Neuronal stem cell (in vitro differentiated cells): ENCODE measurements at regions not wholly inside any gene's neighbourhood (a gene's known extent, or its start where the extent isn't known, plus 50 kb on each side); places are given as distances from the start of the nearest gene placed in this dataset.
"Not testable (repeated sequence)": the region's sequence is repeated elsewhere in the genome, so short reads cannot be mapped to it uniquely, and the experiment has no call there.

Experiments used
- DNase-seq: peaks from one replicate; pipeline ENCODE4 v3.0.0-alpha.2; 2013; ENCODE audit warnings: low spot score
- H2AFZ ChIP-seq: one replicate; pipeline ENCODE4 v1.6.1; 2013; ENCODE audit warnings: mild to moderate bottlenecking, low read length, inconsistent platforms
- H2AK5ac ChIP-seq: 2 replicates; pipeline ENCODE4 v1.6.1; 2013; ENCODE audit warnings: low read depth, mild to moderate bottlenecking, inconsistent platforms, low read length, moderate library complexity, mixed read lengths
- H2BK120ac ChIP-seq: 2 replicates; pipeline ENCODE4 v1.6.1; 2013; ENCODE audit warnings: low read depth, mild to moderate bottlenecking, inconsistent platforms, low read length, moderate library complexity, mixed read lengths
- H2BK12ac ChIP-seq: one replicate; pipeline ENCODE4 v1.6.1; 2013; ENCODE audit warnings: low read length, inconsistent platforms
- H2BK15ac ChIP-seq: 2 replicates; pipeline ENCODE4 v1.6.1; 2013; ENCODE audit warnings: mild to moderate bottlenecking, low read length, inconsistent platforms, mixed read lengths
- H2BK5ac ChIP-seq: one replicate; pipeline ENCODE4 v1.6.1; 2013; ENCODE audit warnings: inconsistent platforms, mild to moderate bottlenecking, low read length, moderate library complexity
- H3K14ac ChIP-seq: one replicate; pipeline ENCODE4 v1.6.1; 2013; ENCODE audit warnings: low read length, inconsistent platforms
- H3K18ac ChIP-seq: 2 replicates; pipeline ENCODE4 v1.6.1; 2013; ENCODE audit warnings: low read length, inconsistent platforms
- H3K23ac ChIP-seq: 2 replicates; pipeline ENCODE4 v1.6.1; 2013; ENCODE audit warnings: low read depth, mild to moderate bottlenecking, mixed read lengths, low read length, inconsistent platforms; ENCODE audit not compliant: poor library complexity
- H3K27ac ChIP-seq: replicated peaks from 3 replicates; pipeline ENCODE4 v1.5.1; 2013; ENCODE audit warnings: low read length, inconsistent platforms
- H3K27me3 ChIP-seq, 3 experiments: 2 replicates each; pipeline ENCODE4 v1.6.1; 2013; ENCODE audit warnings: low read length in 3 of 3, mild to moderate bottlenecking in 2 of 3, inconsistent platforms in 1 of 3, low read depth in 1 of 3, mixed read lengths in 1 of 3, moderate library complexity in 1 of 3; ENCODE audit not compliant: control insufficient read depth in 3 of 3, insufficient read depth in 3 of 3
- H3K36me3 ChIP-seq, 2 donors: replicated peaks in 1 of 2; 2 replicates each; pipeline ENCODE4 v1.6.1; 2013; ENCODE audit warnings: low read length in 2 of 2; ENCODE audit not compliant: control insufficient read depth in 2 of 2, insufficient read depth in 2 of 2
- H3K4ac ChIP-seq: 2 replicates; pipeline ENCODE4 v1.6.1; 2013; ENCODE audit warnings: inconsistent platforms, mild to moderate bottlenecking, low read length, moderate library complexity
- H3K4me1 ChIP-seq, 2 donors: 1 replicate in 1 of 2; 2 replicates in 1 of 2; pipeline ENCODE4 v1.6.1; 2013; ENCODE audit warnings: low read length in 2 of 2, low read depth in 1 of 2; ENCODE audit not compliant: control insufficient read depth in 2 of 2, insufficient read depth in 1 of 2
- H3K4me2 ChIP-seq: one replicate; pipeline ENCODE4 v1.6.1; 2013; ENCODE audit warnings: mild to moderate bottlenecking, low read length, inconsistent platforms; ENCODE audit not compliant: insufficient read depth, poor library complexity, severe bottlenecking
- H3K4me3 ChIP-seq, 2 donors: 2 replicates each; pipeline ENCODE4 v1.5.1; 2013; ENCODE audit warnings: low read length in 2 of 2, mild to moderate bottlenecking in 2 of 2, inconsistent platforms in 1 of 2, moderate library complexity in 1 of 2
- H3K79me1 ChIP-seq: one replicate; pipeline ENCODE4 v1.6.1; 2013; ENCODE audit warnings: low read depth, mild to moderate bottlenecking, inconsistent platforms, low read length, moderate library complexity
- H3K9ac ChIP-seq: one replicate; pipeline ENCODE4 v1.6.1; 2013; ENCODE audit warnings: mild to moderate bottlenecking, low read depth, low read length, inconsistent platforms; ENCODE audit not compliant: poor library complexity
- H3K9me3 ChIP-seq, 2 donors: replicated peaks in 1 of 2; 2 replicates each; pipeline versions ENCODE3 to v1.6.1; 2013; ENCODE audit warnings: low read length in 2 of 2, mild to moderate bottlenecking in 2 of 2, inconsistent platforms in 1 of 2, low read depth in 1 of 2, mixed read lengths in 1 of 2, moderate library complexity in 1 of 2; ENCODE audit not compliant: control insufficient read depth in 2 of 2, insufficient read depth in 1 of 2
- H4K8ac ChIP-seq: one replicate; pipeline ENCODE4 v1.6.1; 2013; ENCODE audit warnings: low read depth, mild to moderate bottlenecking, inconsistent platforms, low read length, moderate library complexity
- H4K91ac ChIP-seq: one replicate; pipeline ENCODE4 v1.6.1; 2013; ENCODE audit warnings: low read length, low read depth, mild to moderate bottlenecking, inconsistent platforms; ENCODE audit not compliant: poor library complexity
- WGBS, 2 donors: extraction: QIAGEN DNeasy Blood & Tissue Kit; methylation state at CpG; one replicate each; pipeline ENCODE4 v1.1.7; 2013; ENCODE audit warnings: missing lambda C conversion rate in 2 of 2, mixed read lengths in 1 of 2; ENCODE audit not compliant: insufficient read length in 2 of 2, insufficient replicate concordance in 1 of 2; ENCODE audit errors: extremely low coverage in 2 of 2; 5-methylcytosine and 5-hydroxymethylcytosine counted together

- Histone ChIP-seq H3K36me3 (no peaks in the 10 kb centered on the region), H3K4me3 (no peak overlapping the region), H3K4me1 (peaks cover 0 to 6% of the 10 kb centered on the region in 2 donors), H3K23ac (no peak overlapping the region), H3K27me3 (no peaks in the 10 kb centered on the region), H3K27ac (no peak overlapping the region), H3K9ac (no peak overlapping the region), H4K8ac (no peak overlapping the region), H2BK15ac (no peak overlapping the region), H2BK12ac (no peak overlapping the region), H3K18ac (no peak overlapping the region), H4K91ac (no peak overlapping the region), H3K9me3 (no peaks in the 10 kb centered on the region), H3K4me2 (no peak overlapping the region), H2AK5ac (no peak overlapping the region), H2BK120ac (no peak overlapping the region), H2BK5ac (no peak overlapping the region), H2AFZ (no peak overlapping the region), H3K4ac (no peak overlapping the region), H3K14ac (no peak overlapping the region), H3K79me1 (no peaks in the 10 kb centered on the region)
- DNase-seq: no peak
- no CpG with 5 or more reads among the region's 6 CpGs for WGBS, 2 donors
These were observed 110.9 kb upstream of the BMPER start for GRCh38 chr7:33794419-33794818.

GRCh38 chr7:33794959-33795358 is 110.4 kb upstream of the BMPER start:
- Histone ChIP-seq H2BK15ac (no peak overlapping the region), H4K91ac (no peak overlapping the region), H3K9ac (no peak overlapping the region), H3K9me3 (no peaks in the 10 kb centered on the region), H3K79me1 (no peaks in the 10 kb centered on the region), H3K14ac (no peak overlapping the region), H3K36me3 (no peaks in the 10 kb centered on the region), H2BK120ac (no peak overlapping the region), H3K4me3 (no peak overlapping the region), H4K8ac (no peak overlapping the region), H3K27ac (no peak overlapping the region), H2BK5ac (no peak overlapping the region), H3K4me2 (no peak overlapping the region), H2AK5ac (no peak overlapping the region), H3K27me3 (no peaks in the 10 kb centered on the region), H3K18ac (no peak overlapping the region), H3K4ac (no peak overlapping the region), H3K4me1 (peaks cover 0 to 6% of the 10 kb centered on the region in 2 donors), H2AFZ (no peak overlapping the region), H3K23ac (no peak overlapping the region), H2BK12ac (no peak overlapping the region)
- no peak for DNase-seq
- WGBS, 2 donors: no CpG with 5 or more reads among the region's 6 CpGs

GRCh38 chr7:33796538-33796937 is 108.8 kb upstream of the BMPER start:
- Histone ChIP-seq H3K27ac (no peak overlapping the region), H3K23ac (no peak overlapping the region), H3K14ac (no peak overlapping the region), H3K36me3 (no peaks in the 10 kb centered on the region), H3K27me3 (no peaks in the 10 kb centered on the region), H4K8ac (no peak overlapping the region), H3K79me1 (no peaks in the 10 kb centered on the region), H3K4me3 (no peak overlapping the region), H3K18ac (no peak overlapping the region), H2BK15ac (no peak overlapping the region), H2AFZ (no peak overlapping the region), H2BK120ac (no peak overlapping the region), H3K9ac (no peak overlapping the region), H3K9me3 (no peaks in the 10 kb centered on the region), H2BK5ac (no peak overlapping the region), H3K4me2 (no peak overlapping the region), H4K91ac (no peak overlapping the region), H3K4ac (no peak overlapping the region), H2BK12ac (no peak overlapping the region), H2AK5ac (no peak overlapping the region), H3K4me1 (no peaks in the 10 kb centered on the region)
- DNase-seq: no peak
- WGBS, 2 donors: no CpG with 5 or more reads among the region's 1 CpG

- H2BK120ac ChIP-seq, H3K27me3 ChIP-seq, H2BK5ac ChIP-seq, H3K14ac ChIP-seq, H4K8ac ChIP-seq, H3K4me2 ChIP-seq, H3K18ac ChIP-seq, H4K91ac ChIP-seq, DNase-seq, H2BK12ac ChIP-seq, H2AFZ ChIP-seq, H3K23ac ChIP-seq, H3K4ac ChIP-seq, H3K27ac ChIP-seq, H3K36me3 ChIP-seq, H3K79me1 ChIP-seq, H3K9ac ChIP-seq, H3K9me3 ChIP-seq, H3K4me3 ChIP-seq, H3K4me1 ChIP-seq, H2BK15ac ChIP-seq, H2AK5ac ChIP-seq: not testable (repeated sequence)
- WGBS, 2 donors: no CpG with 5 or more reads among the region's 6 CpGs
These were observed 107.8 kb upstream of the BMPER start for GRCh38 chr7:33797512-33797911.
